ENCODE measurements at regions not wholly inside any gene's neighbourhood (a gene's known extent, or its start where the extent isn't known, plus 50 kb on each side); places are given as distances from the start of the nearest gene placed in this dataset.

GRCh38 chr11:38019072-38019775, 1421.2 kb upstream of the RAG2 start:
- TF ChIP-seq CTCF (IDR thresholded peaks at IDR 0.05), result no peak
- TF ChIP-seq POLR2AphosphoS5 (IDR thresholded peaks at IDR 0.05), result no peak
- TF ChIP-seq POLR2A (IDR thresholded peaks at IDR 0.05), result no peak
